C4-2B (cell line): ENCODE measurements at regions not wholly inside any gene's neighbourhood (a gene's known extent, or its start where the extent isn't known, plus 50 kb on each side); places are given as distances from the start of the nearest gene placed in this dataset.

Experiments
- CTCF ChIP-seq: fragments of 450-650 bp; conservative IDR thresholded peaks from 2 replicates; pipeline ENCODE4 v1.5.1; 2017; ENCODE audit warnings: mild to moderate bottlenecking
- ZFX ChIP-seq: fragments of 450-650 bp; IDR thresholded peaks from 2 replicates; pipeline ENCODE4 v1.6.1; 2017

- TF ChIP-seq CTCF (no peak), ZFX (no peak)
Measured at GRCh38 chr2:163441603-163442002, 294.2 kb downstream of the FIGN start.
